Tibial nerve (tissue), 3 donors: ENCODE measurements at regions not wholly inside any gene's neighbourhood (a gene's known extent, or its start where the extent isn't known, plus 50 kb on each side); places are given as distances from the start of the nearest gene placed in this dataset.

ENCODE experiments used
- POLR2A ChIP-seq, 2 donors: fragments of 450-650 bp; IDR thresholded peaks; one replicate each; pipeline ENCODE4 v1.6.1; 2017; ENCODE audit warnings: antibody characterized with exemption in 2 of 2, mild to moderate bottlenecking in 2 of 2, moderate library complexity in 2 of 2
- TF ChIP-seq, protein P1 (sequence below), 5 experiments: fragments of 200-600 bp in 3 of 5; fragments of 450-650 bp in 2 of 5; sonication (generic) in 3 of 5; IDR thresholded peaks; one replicate each; pipeline ENCODE4 v1.5.1; 2016 to 2019; ENCODE audit warnings: antibody characterized with exemption in 5 of 5, mild to moderate bottlenecking in 3 of 5, moderate library complexity in 2 of 5

- TF ChIP-seq, protein P1, sequence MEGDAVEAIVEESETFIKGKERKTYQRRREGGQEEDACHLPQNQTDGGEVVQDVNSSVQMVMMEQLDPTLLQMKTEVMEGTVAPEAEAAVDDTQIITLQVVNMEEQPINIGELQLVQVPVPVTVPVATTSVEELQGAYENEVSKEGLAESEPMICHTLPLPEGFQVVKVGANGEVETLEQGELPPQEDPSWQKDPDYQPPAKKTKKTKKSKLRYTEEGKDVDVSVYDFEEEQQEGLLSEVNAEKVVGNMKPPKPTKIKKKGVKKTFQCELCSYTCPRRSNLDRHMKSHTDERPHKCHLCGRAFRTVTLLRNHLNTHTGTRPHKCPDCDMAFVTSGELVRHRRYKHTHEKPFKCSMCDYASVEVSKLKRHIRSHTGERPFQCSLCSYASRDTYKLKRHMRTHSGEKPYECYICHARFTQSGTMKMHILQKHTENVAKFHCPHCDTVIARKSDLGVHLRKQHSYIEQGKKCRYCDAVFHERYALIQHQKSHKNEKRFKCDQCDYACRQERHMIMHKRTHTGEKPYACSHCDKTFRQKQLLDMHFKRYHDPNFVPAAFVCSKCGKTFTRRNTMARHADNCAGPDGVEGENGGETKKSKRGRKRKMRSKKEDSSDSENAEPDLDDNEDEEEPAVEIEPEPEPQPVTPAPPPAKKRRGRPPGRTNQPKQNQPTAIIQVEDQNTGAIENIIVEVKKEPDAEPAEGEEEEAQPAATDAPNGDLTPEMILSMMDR (IDR thresholded peaks at IDR 0.05): no peak
- no peak for TF ChIP-seq POLR2A (IDR thresholded peaks at IDR 0.05)
Measured at GRCh38 chr2:117432746-117433145, 381.7 kb upstream of the DDX18 start.
